ENCODE measurements at regions not wholly inside any gene's neighbourhood (a gene's known extent, or its start where the extent isn't known, plus 50 kb on each side); places are given as distances from the start of the nearest gene placed in this dataset.
"Not testable (repeated sequence)": the region's sequence is repeated elsewhere in the genome, so short reads cannot be mapped to it uniquely, and the experiment has no call there.

- no peaks in the 10 kb centered on the region for H3K27me3 ChIP-seq
Measured at GRCh38 chr3:176341963-176342362, 855.3 kb downstream of the TBL1XR1 start.

DNA sequence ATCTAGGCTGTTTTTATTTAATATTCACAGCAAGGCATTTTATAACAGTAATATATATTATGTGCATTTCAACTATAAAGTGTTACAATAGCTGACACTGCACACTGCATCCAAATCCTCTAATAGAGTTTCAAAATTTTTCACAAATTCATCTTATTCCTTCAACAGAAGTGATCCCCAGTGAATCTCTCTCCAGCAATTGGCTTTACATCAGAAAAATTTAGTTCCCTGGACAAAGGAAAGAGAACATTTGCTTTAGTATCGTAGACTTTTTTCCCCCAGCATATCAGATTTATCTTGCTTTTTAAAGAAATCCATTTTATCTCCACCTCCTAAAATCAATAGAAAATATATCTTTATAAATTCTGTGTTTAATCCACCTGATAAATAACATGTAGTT, 868.6 kb downstream of the TBL1XR1 start:
- Histone ChIP-seq H3K4me1 (no peaks in the 10 kb centered on the region), H3K4me3 (no peak overlapping the region), H3K27me3 (no peaks in the 10 kb centered on the region), H3K9me3 (no peaks in the 10 kb centered on the region), H3K27ac (no peak overlapping the region), H3K36me3 (no peaks in the 10 kb centered on the region)
- DNase-seq: no peak
- TF ChIP-seq, protein P1, sequence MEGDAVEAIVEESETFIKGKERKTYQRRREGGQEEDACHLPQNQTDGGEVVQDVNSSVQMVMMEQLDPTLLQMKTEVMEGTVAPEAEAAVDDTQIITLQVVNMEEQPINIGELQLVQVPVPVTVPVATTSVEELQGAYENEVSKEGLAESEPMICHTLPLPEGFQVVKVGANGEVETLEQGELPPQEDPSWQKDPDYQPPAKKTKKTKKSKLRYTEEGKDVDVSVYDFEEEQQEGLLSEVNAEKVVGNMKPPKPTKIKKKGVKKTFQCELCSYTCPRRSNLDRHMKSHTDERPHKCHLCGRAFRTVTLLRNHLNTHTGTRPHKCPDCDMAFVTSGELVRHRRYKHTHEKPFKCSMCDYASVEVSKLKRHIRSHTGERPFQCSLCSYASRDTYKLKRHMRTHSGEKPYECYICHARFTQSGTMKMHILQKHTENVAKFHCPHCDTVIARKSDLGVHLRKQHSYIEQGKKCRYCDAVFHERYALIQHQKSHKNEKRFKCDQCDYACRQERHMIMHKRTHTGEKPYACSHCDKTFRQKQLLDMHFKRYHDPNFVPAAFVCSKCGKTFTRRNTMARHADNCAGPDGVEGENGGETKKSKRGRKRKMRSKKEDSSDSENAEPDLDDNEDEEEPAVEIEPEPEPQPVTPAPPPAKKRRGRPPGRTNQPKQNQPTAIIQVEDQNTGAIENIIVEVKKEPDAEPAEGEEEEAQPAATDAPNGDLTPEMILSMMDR (IDR thresholded peaks at IDR 0.05): no peak
- TF ChIP-seq POLR2A (IDR thresholded peaks at IDR 0.05): no peak

More at GRCh38 chr3:176341963-176342362, 855.3 kb downstream of the TBL1XR1 start:
- no peaks in the 10 kb centered on the region for H3K4me1 ChIP-seq
- no peak overlapping the region for H3K27ac ChIP-seq
- H3K36me3 ChIP-seq: no peaks in the 10 kb centered on the region
- H3K4me3 ChIP-seq: no peak overlapping the region
- DNase-seq: no peak
- TF ChIP-seq POLR2A (IDR thresholded peaks at IDR 0.05): no peak
- TF ChIP-seq, protein P1 (IDR thresholded peaks at IDR 0.05): no peak
- H3K9me3 ChIP-seq: no peaks in the 10 kb centered on the region

DNA sequence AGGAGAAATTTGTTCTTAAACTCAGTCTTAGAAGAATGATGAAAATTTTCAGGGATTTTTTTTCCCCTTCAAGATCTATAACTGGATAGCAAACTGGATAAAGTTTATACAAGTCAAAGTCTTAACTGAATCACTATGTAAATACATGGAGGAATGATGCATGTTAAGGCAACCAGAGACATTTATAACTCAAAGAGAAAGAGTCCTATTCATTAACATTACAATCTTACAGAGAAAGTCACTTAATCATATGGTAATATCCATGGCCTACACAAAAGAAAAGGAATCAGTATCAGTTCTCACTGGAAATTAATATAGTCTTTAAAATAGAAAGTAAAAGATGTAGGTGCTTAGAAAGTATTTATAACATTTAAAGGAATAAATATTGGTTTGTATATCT, 869.1 kb downstream of the TBL1XR1 start:
- TF ChIP-seq, protein P1 (IDR thresholded peaks at IDR 0.05): no peak
- no peak for TF ChIP-seq POLR2A (IDR thresholded peaks at IDR 0.05)
- no peak overlapping the region for H3K4me3 ChIP-seq
- H3K27ac ChIP-seq: no peak overlapping the region
- no peaks in the 10 kb centered on the region for H3K36me3 ChIP-seq
- H3K9me3 ChIP-seq: no peaks in the 10 kb centered on the region
- no peaks in the 10 kb centered on the region for H3K4me1 ChIP-seq
- H3K27me3 ChIP-seq: no peaks in the 10 kb centered on the region
- no peak for DNase-seq

GRCh38 chr3:176326894-176327490, 870.3 kb downstream of the TBL1XR1 start:
- H3K27ac ChIP-seq: not testable (repeated sequence)

DNA sequence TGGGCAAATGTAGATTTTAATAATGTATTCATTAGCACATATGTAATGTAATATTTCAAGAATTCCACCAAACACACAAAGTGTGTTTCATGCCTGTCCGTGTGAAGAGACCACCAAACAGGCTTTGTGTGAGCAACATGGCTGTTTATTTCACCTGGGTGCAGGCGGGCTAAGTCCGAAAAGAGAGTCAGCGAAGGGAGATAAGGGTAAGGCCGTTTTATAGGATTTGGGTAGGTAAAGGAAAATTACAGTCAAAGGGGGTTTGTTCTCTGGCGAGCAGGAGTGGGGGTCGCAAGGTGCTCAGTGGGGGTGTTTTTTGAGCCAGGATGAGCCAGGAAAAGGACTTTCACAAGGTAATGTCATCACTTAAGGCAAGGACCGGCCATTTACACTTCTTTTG, 875.8 kb downstream of the TBL1XR1 start:
- not testable (repeated sequence) for H3K27ac ChIP-seq, DNase-seq, H3K36me3 ChIP-seq, H3K27me3 ChIP-seq, H3K9me3 ChIP-seq, H3K4me3 ChIP-seq, H3K4me1 ChIP-seq

More at GRCh38 chr3:176326894-176327490, 870.3 kb downstream of the TBL1XR1 start:
- not testable (repeated sequence) for H3K27me3 ChIP-seq, DNase-seq, H3K9me3 ChIP-seq, H3K4me1 ChIP-seq, H3K36me3 ChIP-seq, H3K4me3 ChIP-seq

GRCh38 chr3:176321099-176321498, 876.2 kb downstream of the TBL1XR1 start:
- Histone ChIP-seq H3K9me3 (no peaks in the 10 kb centered on the region), H3K36me3 (no peaks in the 10 kb centered on the region), H3K4me1 (no peaks in the 10 kb centered on the region), H3K27me3 (no peaks in the 10 kb centered on the region), H3K4me3 (no peak overlapping the region), H3K27ac (no peak overlapping the region)
- DNase-seq: no peak
- TF ChIP-seq POLR2A (IDR thresholded peaks at IDR 0.05): no peak
- TF ChIP-seq, protein P1 (IDR thresholded peaks at IDR 0.05): no peak

- TF ChIP-seq POLR2A (IDR thresholded peaks at IDR 0.05): no peak
- TF ChIP-seq, protein P1 (IDR thresholded peaks at IDR 0.05): no peak
- Histone ChIP-seq H3K4me3 (no peak overlapping the region), H3K27me3 (no peaks in the 10 kb centered on the region), H3K27ac (no peak overlapping the region), H3K4me1 (no peaks in the 10 kb centered on the region), H3K9me3 (no peaks in the 10 kb centered on the region), H3K36me3 (no peaks in the 10 kb centered on the region)
- DNase-seq: no peak
Measured at GRCh38 chr3:176313426-176313825, 883.9 kb downstream of the TBL1XR1 start.

Measured in Peyer's patch (tissue), 4 donors.